Adrenal gland (tissue), 5 donors: ENCODE measurements at regions not wholly inside any gene's neighbourhood (a gene's known extent, or its start where the extent isn't known, plus 50 kb on each side); places are given as distances from the start of the nearest gene placed in this dataset.

Source experiments
- POLR2A ChIP-seq, 2 donors: fragments of 450-650 bp; IDR thresholded peaks; one replicate each; pipeline ENCODE4 v1.6.1; 2017; ENCODE audit warnings: antibody characterized with exemption in 2 of 2, mild to moderate bottlenecking in 2 of 2, moderate library complexity in 1 of 2
- TF ChIP-seq, protein P1 (sequence below), 6 experiments: fragments of 450-650 bp in 4 of 6; fragments of 200-600 bp in 2 of 6; sonication (generic) in 1 of 6; IDR thresholded peaks; 1 replicate in 5 of 6; 2 replicates in 1 of 6; pipeline versions ENCODE4 v1.5.1 to v1.8.0; 2016 to 2021; ENCODE audit warnings: antibody characterized with exemption in 6 of 6, mild to moderate bottlenecking in 2 of 6, moderate library complexity in 1 of 6
- donor health status: DM: no; HTN: no; CAD: no.

DNA sequence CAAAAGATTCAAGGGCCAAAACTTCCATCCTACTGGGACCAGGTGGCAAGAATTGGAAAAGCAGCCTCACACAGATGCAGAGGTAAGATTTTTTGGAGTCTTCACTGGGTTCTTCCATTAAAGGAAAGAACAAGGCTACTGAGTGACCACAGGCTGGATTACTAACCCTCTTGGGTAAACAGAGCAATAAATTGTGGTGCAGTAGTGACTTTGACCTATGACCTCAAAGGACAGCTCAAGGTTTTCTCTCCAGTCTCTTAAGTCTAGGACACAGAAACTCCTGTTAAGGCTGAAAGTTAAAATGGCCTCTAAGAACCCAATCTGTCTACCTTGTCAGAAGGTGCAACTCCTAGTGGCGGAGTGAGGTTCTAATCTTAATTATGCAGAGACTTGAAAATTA is 464.9 kb downstream of the SMARCA1 start:
- TF ChIP-seq POLR2A (IDR thresholded peaks at IDR 0.05): no peak
- TF ChIP-seq, protein P1, sequence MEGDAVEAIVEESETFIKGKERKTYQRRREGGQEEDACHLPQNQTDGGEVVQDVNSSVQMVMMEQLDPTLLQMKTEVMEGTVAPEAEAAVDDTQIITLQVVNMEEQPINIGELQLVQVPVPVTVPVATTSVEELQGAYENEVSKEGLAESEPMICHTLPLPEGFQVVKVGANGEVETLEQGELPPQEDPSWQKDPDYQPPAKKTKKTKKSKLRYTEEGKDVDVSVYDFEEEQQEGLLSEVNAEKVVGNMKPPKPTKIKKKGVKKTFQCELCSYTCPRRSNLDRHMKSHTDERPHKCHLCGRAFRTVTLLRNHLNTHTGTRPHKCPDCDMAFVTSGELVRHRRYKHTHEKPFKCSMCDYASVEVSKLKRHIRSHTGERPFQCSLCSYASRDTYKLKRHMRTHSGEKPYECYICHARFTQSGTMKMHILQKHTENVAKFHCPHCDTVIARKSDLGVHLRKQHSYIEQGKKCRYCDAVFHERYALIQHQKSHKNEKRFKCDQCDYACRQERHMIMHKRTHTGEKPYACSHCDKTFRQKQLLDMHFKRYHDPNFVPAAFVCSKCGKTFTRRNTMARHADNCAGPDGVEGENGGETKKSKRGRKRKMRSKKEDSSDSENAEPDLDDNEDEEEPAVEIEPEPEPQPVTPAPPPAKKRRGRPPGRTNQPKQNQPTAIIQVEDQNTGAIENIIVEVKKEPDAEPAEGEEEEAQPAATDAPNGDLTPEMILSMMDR (IDR thresholded peaks at IDR 0.05): no peak
